Spleen (tissue), 7 donors: ENCODE measurements at regions not wholly inside any gene's neighbourhood (a gene's known extent, or its start where the extent isn't known, plus 50 kb on each side); places are given as distances from the start of the nearest gene placed in this dataset.

ENCODE experiments used
- CTCF ChIP-seq, 11 experiments: fragments of 200-600 bp in 7 of 11; fragments of 450-650 bp in 4 of 11; sonication (generic) in 4 of 11; IDR thresholded peaks in 8 of 11; conservative IDR thresholded peaks in 3 of 11; 1 replicate in 7 of 11; 2 replicates in 4 of 11; pipeline versions ENCODE4 v1.4.0 to v1.8.0; 2016 to 2021; ENCODE audit warnings: antibody characterized with exemption in 11 of 11, inconsistent platforms in 4 of 11, mild to moderate bottlenecking in 1 of 11
- POLR2A ChIP-seq, 3 donors: fragments of 450-650 bp; IDR thresholded peaks; one replicate each; pipeline ENCODE4 v1.5.1; 2017; ENCODE audit warnings: antibody characterized with exemption in 3 of 3, mild to moderate bottlenecking in 1 of 3
- POLR2AphosphoS5 ChIP-seq, 3 donors: sonication (generic); formaldehyde crosslinking; IDR thresholded peaks; one replicate each; pipeline ENCODE4 v1.5.1; 2017; ENCODE audit warnings: antibody characterized with exemption in 3 of 3
- donor health status: DM: no; HTN: no; CAD: no; lungs with moderate emphysema.
- donor health status: DM: no; HTN: no; CAD: no.
- donor health status: DM: no; HTN: no; CAD: no.

- no peak for TF ChIP-seq POLR2A (IDR thresholded peaks at IDR 0.05)
- TF ChIP-seq CTCF (IDR thresholded peaks at IDR 0.05 in 8 of 11, conservative IDR thresholded peaks at IDR 0.05 in 3 of 11): no peak
- no peak for TF ChIP-seq POLR2AphosphoS5 (IDR thresholded peaks at IDR 0.05)
Measured at GRCh38 chr2:18977409-18977808, 381.0 kb downstream of the OSR1 start.
